Liver (tissue), 3 donors: ENCODE measurements at regions not wholly inside any gene's neighbourhood (a gene's known extent, or its start where the extent isn't known, plus 50 kb on each side); places are given as distances from the start of the nearest gene placed in this dataset.

ENCODE experiments used
- FOXA1 ChIP-seq: IDR thresholded peaks from 2 replicates; pipeline ENCODE4 v1.6.1; 2016; ENCODE audit warnings: antibody characterized with exemption
- FOXA2 ChIP-seq: IDR thresholded peaks from 2 replicates; pipeline ENCODE4 v1.6.1; 2016; ENCODE audit warnings: antibody characterized with exemption
- GABPA ChIP-seq, 2 donors: IDR thresholded peaks in 1 of 2; conservative IDR thresholded peaks in 1 of 2; 2 replicates each; pipeline ENCODE4 v1.6.1; 2016; ENCODE audit warnings: antibody characterized with exemption in 2 of 2, mild to moderate bottlenecking in 1 of 2, moderate library complexity in 1 of 2
- JUND ChIP-seq, 2 donors: IDR thresholded peaks; 2 replicates each; pipeline ENCODE4 v1.6.1; 2016; ENCODE audit warnings: antibody characterized with exemption in 2 of 2
- RAD21 ChIP-seq, 2 donors: IDR thresholded peaks; 2 replicates each; pipeline ENCODE4 v1.6.1; 2016; ENCODE audit warnings: antibody characterized with exemption in 2 of 2, mild to moderate bottlenecking in 2 of 2
- SP1 ChIP-seq: IDR thresholded peaks from 2 replicates; pipeline ENCODE4 v1.6.1; 2018; ENCODE audit warnings: antibody characterized with exemption, mild to moderate bottlenecking
- TAF1 ChIP-seq: conservative IDR thresholded peaks from 2 replicates; pipeline ENCODE4 v1.6.1; 2016; ENCODE audit warnings: antibody characterized with exemption, mild to moderate bottlenecking
- YY1 ChIP-seq: IDR thresholded peaks from 2 replicates; pipeline ENCODE4 v1.6.1; 2016; ENCODE audit warnings: antibody characterized with exemption, mild to moderate bottlenecking
- TF ChIP-seq, protein P1 (sequence below): fragments of 150-350 bp; IDR thresholded peaks from 2 replicates; pipeline ENCODE4 v1.5.1; 2017; ENCODE audit warnings: improper control_type of control experiment, low read depth, low read length; ENCODE audit not compliant: missing input control
- TF ChIP-seq, protein P2 (sequence below): IDR thresholded peaks from 2 replicates; pipeline ENCODE4 v1.6.1; 2016; ENCODE audit warnings: antibody characterized with exemption, mild to moderate bottlenecking
- TF ChIP-seq, protein P3 (sequence below): IDR thresholded peaks from 2 replicates; pipeline ENCODE4 v1.6.1; 2016; ENCODE audit warnings: antibody characterized with exemption
- TF ChIP-seq, protein P4 (sequence below): IDR thresholded peaks from 2 replicates; pipeline ENCODE4 v1.6.1; 2016; ENCODE audit warnings: antibody characterized with exemption
- donor health status: healthy.
- donor health status: healthy.

DNA sequence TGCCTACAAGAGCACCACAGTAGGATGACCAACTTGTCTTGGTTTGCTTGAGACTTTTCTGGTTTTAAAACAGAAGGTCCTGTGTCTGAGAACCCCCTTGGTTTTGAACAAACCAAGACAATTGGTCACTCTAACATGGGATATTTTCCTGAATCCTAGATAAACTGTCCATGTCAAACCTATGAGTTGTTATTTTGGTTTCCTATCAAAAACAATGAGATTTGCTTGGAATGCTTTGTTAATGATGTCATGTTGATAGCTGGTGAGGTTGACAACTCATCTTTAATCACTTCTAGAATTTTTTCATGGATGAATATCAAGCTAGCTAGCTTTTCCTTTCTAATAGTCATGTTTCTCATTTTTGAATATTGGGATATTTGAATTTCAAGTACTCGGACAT is 518.3 kb upstream of the ARX start:
- TF ChIP-seq JUND (IDR thresholded peaks at IDR 0.05) (no peak), FOXA1 (no peak), YY1 (no peak), TAF1 (no peak), GABPA (IDR thresholded peaks at IDR 0.05 in 1 of 2, conservative IDR thresholded peaks at IDR 0.05 in 1 of 2) (no peak), RAD21 (IDR thresholded peaks at IDR 0.05) (no peak), SP1 (no peak), FOXA2 (no peak)
- TF ChIP-seq, protein P1, sequence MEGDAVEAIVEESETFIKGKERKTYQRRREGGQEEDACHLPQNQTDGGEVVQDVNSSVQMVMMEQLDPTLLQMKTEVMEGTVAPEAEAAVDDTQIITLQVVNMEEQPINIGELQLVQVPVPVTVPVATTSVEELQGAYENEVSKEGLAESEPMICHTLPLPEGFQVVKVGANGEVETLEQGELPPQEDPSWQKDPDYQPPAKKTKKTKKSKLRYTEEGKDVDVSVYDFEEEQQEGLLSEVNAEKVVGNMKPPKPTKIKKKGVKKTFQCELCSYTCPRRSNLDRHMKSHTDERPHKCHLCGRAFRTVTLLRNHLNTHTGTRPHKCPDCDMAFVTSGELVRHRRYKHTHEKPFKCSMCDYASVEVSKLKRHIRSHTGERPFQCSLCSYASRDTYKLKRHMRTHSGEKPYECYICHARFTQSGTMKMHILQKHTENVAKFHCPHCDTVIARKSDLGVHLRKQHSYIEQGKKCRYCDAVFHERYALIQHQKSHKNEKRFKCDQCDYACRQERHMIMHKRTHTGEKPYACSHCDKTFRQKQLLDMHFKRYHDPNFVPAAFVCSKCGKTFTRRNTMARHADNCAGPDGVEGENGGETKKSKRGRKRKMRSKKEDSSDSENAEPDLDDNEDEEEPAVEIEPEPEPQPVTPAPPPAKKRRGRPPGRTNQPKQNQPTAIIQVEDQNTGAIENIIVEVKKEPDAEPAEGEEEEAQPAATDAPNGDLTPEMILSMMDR: no peak
- TF ChIP-seq, protein P2, sequence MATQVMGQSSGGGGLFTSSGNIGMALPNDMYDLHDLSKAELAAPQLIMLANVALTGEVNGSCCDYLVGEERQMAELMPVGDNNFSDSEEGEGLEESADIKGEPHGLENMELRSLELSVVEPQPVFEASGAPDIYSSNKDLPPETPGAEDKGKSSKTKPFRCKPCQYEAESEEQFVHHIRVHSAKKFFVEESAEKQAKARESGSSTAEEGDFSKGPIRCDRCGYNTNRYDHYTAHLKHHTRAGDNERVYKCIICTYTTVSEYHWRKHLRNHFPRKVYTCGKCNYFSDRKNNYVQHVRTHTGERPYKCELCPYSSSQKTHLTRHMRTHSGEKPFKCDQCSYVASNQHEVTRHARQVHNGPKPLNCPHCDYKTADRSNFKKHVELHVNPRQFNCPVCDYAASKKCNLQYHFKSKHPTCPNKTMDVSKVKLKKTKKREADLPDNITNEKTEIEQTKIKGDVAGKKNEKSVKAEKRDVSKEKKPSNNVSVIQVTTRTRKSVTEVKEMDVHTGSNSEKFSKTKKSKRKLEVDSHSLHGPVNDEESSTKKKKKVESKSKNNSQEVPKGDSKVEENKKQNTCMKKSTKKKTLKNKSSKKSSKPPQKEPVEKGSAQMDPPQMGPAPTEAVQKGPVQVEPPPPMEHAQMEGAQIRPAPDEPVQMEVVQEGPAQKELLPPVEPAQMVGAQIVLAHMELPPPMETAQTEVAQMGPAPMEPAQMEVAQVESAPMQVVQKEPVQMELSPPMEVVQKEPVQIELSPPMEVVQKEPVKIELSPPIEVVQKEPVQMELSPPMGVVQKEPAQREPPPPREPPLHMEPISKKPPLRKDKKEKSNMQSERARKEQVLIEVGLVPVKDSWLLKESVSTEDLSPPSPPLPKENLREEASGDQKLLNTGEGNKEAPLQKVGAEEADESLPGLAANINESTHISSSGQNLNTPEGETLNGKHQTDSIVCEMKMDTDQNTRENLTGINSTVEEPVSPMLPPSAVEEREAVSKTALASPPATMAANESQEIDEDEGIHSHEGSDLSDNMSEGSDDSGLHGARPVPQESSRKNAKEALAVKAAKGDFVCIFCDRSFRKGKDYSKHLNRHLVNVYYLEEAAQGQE: no peak
- TF ChIP-seq, protein P3, sequence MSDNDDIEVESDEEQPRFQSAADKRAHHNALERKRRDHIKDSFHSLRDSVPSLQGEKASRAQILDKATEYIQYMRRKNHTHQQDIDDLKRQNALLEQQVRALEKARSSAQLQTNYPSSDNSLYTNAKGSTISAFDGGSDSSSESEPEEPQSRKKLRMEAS: no peak
- TF ChIP-seq, protein P4, sequence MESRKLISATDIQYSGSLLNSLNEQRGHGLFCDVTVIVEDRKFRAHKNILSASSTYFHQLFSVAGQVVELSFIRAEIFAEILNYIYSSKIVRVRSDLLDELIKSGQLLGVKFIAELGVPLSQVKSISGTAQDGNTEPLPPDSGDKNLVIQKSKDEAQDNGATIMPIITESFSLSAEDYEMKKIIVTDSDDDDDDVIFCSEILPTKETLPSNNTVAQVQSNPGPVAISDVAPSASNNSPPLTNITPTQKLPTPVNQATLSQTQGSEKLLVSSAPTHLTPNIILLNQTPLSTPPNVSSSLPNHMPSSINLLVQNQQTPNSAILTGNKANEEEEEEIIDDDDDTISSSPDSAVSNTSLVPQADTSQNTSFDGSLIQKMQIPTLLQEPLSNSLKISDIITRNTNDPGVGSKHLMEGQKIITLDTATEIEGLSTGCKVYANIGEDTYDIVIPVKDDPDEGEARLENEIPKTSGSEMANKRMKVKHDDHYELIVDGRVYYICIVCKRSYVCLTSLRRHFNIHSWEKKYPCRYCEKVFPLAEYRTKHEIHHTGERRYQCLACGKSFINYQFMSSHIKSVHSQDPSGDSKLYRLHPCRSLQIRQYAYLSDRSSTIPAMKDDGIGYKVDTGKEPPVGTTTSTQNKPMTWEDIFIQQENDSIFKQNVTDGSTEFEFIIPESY: no peak
